ENCODE measurements at regions not wholly inside any gene's neighbourhood (a gene's known extent, or its start where the extent isn't known, plus 50 kb on each side); places are given as distances from the start of the nearest gene placed in this dataset.

GRCh38 chr5:57764479-57765089 is 282.0 kb upstream of the ACTBL2 start:
- peaks cover 4% of the 10 kb centered on the region for H3K27me3 Mint-ChIP-seq
- H3K9me3 Mint-ChIP-seq, result no peaks in the 10 kb centered on the region
- intact Hi-C loops (cut with micrococcal nuclease), result no loop called here
- DNase-seq, result peak; percentile 14
- no peak overlapping the region for H3K4me3 Mint-ChIP-seq
- H3K27ac Mint-ChIP-seq, result no peak overlapping the region
- H3K4me1 Mint-ChIP-seq, result no peaks in the 10 kb centered on the region
- H3K36me3 Mint-ChIP-seq (ENCODE audit: low read depth), result no peaks in the 10 kb centered on the region

DNA sequence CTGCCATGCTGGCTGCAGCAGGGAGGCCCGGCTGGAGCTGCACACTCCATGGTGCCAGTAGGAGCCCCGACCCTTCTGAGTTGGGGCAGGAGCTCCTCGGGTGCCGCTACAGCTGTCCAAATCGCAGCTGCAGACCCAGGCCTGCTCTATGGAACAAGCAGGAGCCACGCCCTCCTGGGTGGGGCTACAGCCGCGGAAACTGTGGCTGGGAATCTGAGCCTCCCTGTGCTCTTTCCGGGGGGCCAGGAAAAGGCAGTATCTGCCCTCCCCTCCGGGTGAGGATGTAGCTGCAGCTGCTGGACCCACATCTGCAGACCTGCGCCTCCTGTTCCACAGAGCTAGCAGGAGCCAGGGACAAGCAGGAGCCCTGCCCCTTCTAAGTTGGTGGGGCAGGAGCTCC is 278.9 kb upstream of the ACTBL2 start:
- Mint-ChIP-seq H3K36me3 (ENCODE audit: low read depth) (no peaks in the 10 kb centered on the region), H3K9me3 (no peaks in the 10 kb centered on the region), H3K27ac (no peak overlapping the region), H3K27me3 (no peaks in the 10 kb centered on the region), H3K4me3 (no peak overlapping the region), H3K4me1 (no peaks in the 10 kb centered on the region)
- DNase-seq, result no peak
- intact Hi-C loops (cut with micrococcal nuclease), result no loop called here

GRCh38 chr5:57754616-57755015 is 272.0 kb upstream of the ACTBL2 start:
- Mint-ChIP-seq H3K27me3 (no peaks in the 10 kb centered on the region), H3K9me3 (no peaks in the 10 kb centered on the region), H3K4me1 (no peaks in the 10 kb centered on the region), H3K36me3 (ENCODE audit: low read depth) (no peaks in the 10 kb centered on the region), H3K4me3 (no peak overlapping the region), H3K27ac (no peak overlapping the region)
- intact Hi-C loops (cut with micrococcal nuclease), result no loop called here
- DNase-seq, result no peak

DNA sequence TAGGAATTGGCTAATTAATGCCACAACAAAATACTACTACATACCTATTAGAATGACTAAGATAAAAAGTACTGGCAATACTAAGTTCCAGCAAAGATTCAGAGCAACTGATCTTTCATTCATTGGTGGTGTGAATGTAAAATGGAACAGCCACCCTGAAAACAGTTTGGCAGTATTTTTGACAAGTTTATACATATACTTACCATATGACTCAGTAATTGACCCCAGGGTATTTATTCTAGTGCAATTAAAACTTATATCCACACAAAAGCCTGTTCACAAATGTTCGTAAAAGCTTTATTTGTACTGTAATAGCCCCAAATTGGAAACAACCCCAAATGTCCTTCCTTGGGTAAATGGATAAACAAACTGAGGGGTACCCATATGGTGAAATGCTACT is 270.8 kb upstream of the ACTBL2 start:
- no peaks in the 10 kb centered on the region for H3K4me1 Mint-ChIP-seq
- no peak overlapping the region for H3K27ac Mint-ChIP-seq
- no peak for DNase-seq
- H3K4me3 Mint-ChIP-seq, result no peak overlapping the region
- no peaks in the 10 kb centered on the region for H3K36me3 Mint-ChIP-seq (ENCODE audit: low read depth)
- intact Hi-C loops (cut with micrococcal nuclease), result no loop called here
- H3K9me3 Mint-ChIP-seq, result no peaks in the 10 kb centered on the region
- H3K27me3 Mint-ChIP-seq, result no peaks in the 10 kb centered on the region

DNA sequence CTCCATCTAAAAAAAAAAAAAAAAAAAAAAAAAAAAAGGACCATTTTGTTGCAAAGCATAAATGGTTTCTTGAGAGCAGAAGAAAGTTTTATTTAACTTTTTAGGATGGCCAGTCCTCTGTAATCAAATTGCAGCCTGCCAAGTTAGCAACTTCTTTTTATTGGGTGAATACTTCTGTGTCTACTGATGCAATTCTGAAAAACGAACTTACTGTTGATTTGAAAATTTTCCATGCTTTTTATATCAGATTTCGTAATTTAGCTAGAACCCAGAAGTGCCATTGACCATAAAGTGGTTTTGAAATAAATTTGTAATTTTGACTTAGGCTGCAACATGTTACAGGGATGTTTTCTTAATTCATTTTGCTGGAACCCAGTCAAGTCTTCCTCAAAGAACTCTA is 269.1 kb upstream of the ACTBL2 start:
- Mint-ChIP-seq H3K9me3 (no peaks in the 10 kb centered on the region), H3K4me3 (no peak overlapping the region), H3K27me3 (peaks cover 1% of the 10 kb centered on the region), H3K4me1 (no peaks in the 10 kb centered on the region), H3K27ac (no peak overlapping the region), H3K36me3 (ENCODE audit: low read depth) (no peaks in the 10 kb centered on the region)
- DNase-seq, result no peak
- intact Hi-C loops (cut with micrococcal nuclease), result no loop called here

- no peaks in the 10 kb centered on the region for H3K9me3 Mint-ChIP-seq
- H3K27me3 Mint-ChIP-seq, result peaks cover 1% of the 10 kb centered on the region
- intact Hi-C loops (cut with micrococcal nuclease), result no loop called here
- no peak for DNase-seq
- no peaks in the 10 kb centered on the region for H3K36me3 Mint-ChIP-seq (ENCODE audit: low read depth)
- no peak overlapping the region for H3K4me3 Mint-ChIP-seq
- H3K4me1 Mint-ChIP-seq, result no peaks in the 10 kb centered on the region
- H3K27ac Mint-ChIP-seq, result no peak overlapping the region
These were observed 268.3 kb upstream of the ACTBL2 start for GRCh38 chr5:57750891-57751290.

DNA sequence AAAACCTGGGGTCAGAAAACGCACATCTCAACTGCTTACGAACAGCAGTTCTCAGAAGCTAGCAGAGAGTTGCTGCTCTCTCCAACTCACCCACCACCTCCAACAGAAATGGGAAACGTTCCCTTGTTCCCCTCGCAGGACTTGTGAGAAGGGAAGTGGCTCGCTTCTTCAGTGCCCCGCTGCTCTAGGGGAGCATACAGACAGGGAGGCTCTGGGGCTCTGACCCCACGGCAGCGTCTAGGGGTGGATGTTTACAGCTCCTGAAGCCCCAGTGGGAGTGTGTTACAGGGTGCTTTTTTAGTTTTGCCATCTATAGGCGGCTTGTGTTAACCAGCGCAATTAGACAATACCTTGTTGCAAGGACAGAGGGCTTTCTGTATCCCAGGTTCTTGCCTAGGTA is 267.7 kb upstream of the ACTBL2 start:
- Mint-ChIP-seq H3K27ac (no peak overlapping the region), H3K36me3 (ENCODE audit: low read depth) (no peaks in the 10 kb centered on the region), H3K4me1 (no peaks in the 10 kb centered on the region), H3K4me3 (no peak overlapping the region), H3K27me3 (peaks cover 1% of the 10 kb centered on the region), H3K9me3 (no peaks in the 10 kb centered on the region)
- DNase-seq, result no peak
- intact Hi-C loops (cut with micrococcal nuclease), result no loop called here

- no peak for DNase-seq
- H3K27me3 Mint-ChIP-seq, result peaks cover 1% of the 10 kb centered on the region
- no peaks in the 10 kb centered on the region for H3K9me3 Mint-ChIP-seq
- no peaks in the 10 kb centered on the region for H3K36me3 Mint-ChIP-seq (ENCODE audit: low read depth)
- H3K4me1 Mint-ChIP-seq, result no peaks in the 10 kb centered on the region
- H3K27ac Mint-ChIP-seq, result no peak overlapping the region
- intact Hi-C loops (cut with micrococcal nuclease), result no loop called here
- no peak overlapping the region for H3K4me3 Mint-ChIP-seq
These were observed 266.8 kb upstream of the ACTBL2 start for GRCh38 chr5:57749396-57749795.

- intact Hi-C loops (cut with micrococcal nuclease), result no loop called here
- H3K27me3 Mint-ChIP-seq, result peaks cover 1% of the 10 kb centered on the region
These were observed 263.4 kb upstream of the ACTBL2 start for GRCh38 chr5:57745700-57746651.

GRCh38 chr5:57745029-57745428 is 262.4 kb upstream of the ACTBL2 start:
- Mint-ChIP-seq H3K27me3 (peaks cover 1% of the 10 kb centered on the region), H3K36me3 (ENCODE audit: low read depth) (no peaks in the 10 kb centered on the region), H3K9me3 (no peaks in the 10 kb centered on the region), H3K27ac (no peak overlapping the region), H3K4me1 (no peaks in the 10 kb centered on the region), H3K4me3 (no peak overlapping the region)
- DNase-seq, result no peak
- intact Hi-C loops (cut with micrococcal nuclease), result no loop called here

More at GRCh38 chr5:57745700-57746651, 263.4 kb upstream of the ACTBL2 start:
- Mint-ChIP-seq H3K4me3 (no peak overlapping the region), H3K4me1 (no peaks in the 10 kb centered on the region), H3K36me3 (ENCODE audit: low read depth) (no peaks in the 10 kb centered on the region), H3K9me3 (no peaks in the 10 kb centered on the region), H3K27ac (no peak overlapping the region)
- DNase-seq, result no peak

DNA sequence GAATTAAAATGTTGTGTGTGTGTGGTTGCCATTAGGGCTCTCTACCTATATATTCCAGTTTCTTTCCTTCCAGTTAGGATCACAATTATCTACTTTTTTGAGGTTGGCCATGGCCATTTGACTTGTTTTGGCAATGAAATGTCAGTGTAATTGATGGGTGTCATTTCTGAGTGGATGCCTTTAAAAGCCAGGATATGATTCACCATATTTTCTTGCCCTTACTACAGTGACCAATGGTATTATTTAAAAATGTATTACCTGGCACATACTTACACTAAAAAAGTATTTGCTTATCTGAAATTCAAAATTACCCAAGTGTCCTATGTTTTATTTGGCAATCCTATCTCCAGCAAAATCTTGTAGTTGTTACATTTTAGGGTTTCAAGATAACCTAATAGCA is 258.7 kb upstream of the ACTBL2 start:
- H3K4me1 Mint-ChIP-seq, result no peaks in the 10 kb centered on the region
- DNase-seq, result no peak
- H3K4me3 Mint-ChIP-seq, result no peak overlapping the region
- no peaks in the 10 kb centered on the region for H3K36me3 Mint-ChIP-seq (ENCODE audit: low read depth)
- H3K27me3 Mint-ChIP-seq, result no peaks in the 10 kb centered on the region
- no peaks in the 10 kb centered on the region for H3K9me3 Mint-ChIP-seq
- no peak overlapping the region for H3K27ac Mint-ChIP-seq
- intact Hi-C loops (cut with micrococcal nuclease), result no loop called here

DNA sequence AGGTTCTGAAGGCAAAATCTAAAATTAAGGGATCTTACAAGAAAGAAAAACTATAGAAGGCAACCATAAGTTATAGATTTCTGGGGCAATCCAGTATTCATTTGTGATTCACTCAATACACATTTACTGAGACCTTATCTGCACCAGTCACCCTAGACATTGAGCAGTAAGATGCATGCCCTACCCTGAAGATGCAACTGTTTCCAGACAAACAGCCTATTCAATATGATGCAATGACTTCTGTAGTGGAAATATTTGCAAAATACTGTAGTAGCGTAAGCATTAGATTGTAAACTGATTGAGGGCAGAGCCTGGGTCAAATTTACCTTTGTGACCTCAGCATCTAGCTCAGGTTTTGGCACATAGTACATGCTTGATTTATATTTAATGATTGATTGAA is 256.2 kb upstream of the ACTBL2 start:
- intact Hi-C loops (cut with micrococcal nuclease), result no loop called here
- Mint-ChIP-seq H3K9me3 (no peaks in the 10 kb centered on the region), H3K36me3 (ENCODE audit: low read depth) (no peaks in the 10 kb centered on the region), H3K4me1 (no peaks in the 10 kb centered on the region), H3K27ac (no peak overlapping the region), H3K4me3 (no peak overlapping the region), H3K27me3 (no peaks in the 10 kb centered on the region)
- DNase-seq, result no peak

DNA sequence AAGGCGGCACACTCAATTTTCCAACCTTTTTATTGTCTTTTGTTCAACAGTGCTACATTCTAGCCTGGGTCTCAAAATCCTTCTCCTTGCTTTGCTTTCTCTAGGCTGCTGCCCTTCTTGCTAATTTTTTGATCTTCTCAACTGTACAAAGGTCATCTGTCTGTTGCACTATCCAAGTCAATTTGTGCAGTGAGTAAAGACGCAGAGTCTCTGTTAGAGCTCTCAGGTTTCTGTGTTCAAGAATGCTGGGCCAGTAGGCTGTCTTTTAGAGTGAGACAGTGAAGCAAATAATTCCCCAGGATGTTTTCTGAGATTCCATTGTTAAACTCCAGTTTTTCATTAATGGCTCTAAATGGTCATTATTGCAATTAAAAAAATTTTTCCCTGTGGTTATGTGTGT is 255.7 kb upstream of the ACTBL2 start:
- intact Hi-C loops (cut with micrococcal nuclease), result no loop called here
- no peaks in the 10 kb centered on the region for H3K9me3 Mint-ChIP-seq
- no peaks in the 10 kb centered on the region for H3K36me3 Mint-ChIP-seq (ENCODE audit: low read depth)
- DNase-seq, result no peak
- H3K4me3 Mint-ChIP-seq, result no peak overlapping the region
- no peaks in the 10 kb centered on the region for H3K4me1 Mint-ChIP-seq
- H3K27ac Mint-ChIP-seq, result no peak overlapping the region
- H3K27me3 Mint-ChIP-seq, result no peaks in the 10 kb centered on the region

DNA sequence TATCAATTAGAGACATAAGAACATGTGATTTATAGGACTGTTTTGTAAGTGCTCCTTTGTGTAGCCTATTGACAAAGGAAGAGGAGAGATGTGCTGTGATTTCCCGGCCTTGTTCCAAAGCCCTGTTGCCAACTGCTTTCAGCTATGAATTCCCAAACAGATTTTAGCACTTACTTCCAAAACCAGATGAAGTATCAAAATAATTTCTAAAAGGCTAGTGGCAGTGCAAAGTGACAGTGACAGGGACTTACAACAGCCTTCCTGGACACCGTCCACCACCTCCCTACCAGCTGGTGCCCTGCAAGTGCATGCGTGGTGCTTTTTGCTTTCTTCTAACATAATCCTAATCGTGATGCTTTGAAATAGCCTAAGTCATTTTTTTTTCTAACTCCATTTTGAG is 254.1 kb upstream of the ACTBL2 start:
- H3K4me3 Mint-ChIP-seq, result no peak overlapping the region
- no peaks in the 10 kb centered on the region for H3K36me3 Mint-ChIP-seq (ENCODE audit: low read depth)
- DNase-seq, result no peak
- H3K9me3 Mint-ChIP-seq, result no peaks in the 10 kb centered on the region
- no peak overlapping the region for H3K27ac Mint-ChIP-seq
- intact Hi-C loops (cut with micrococcal nuclease), result no loop called here
- H3K4me1 Mint-ChIP-seq, result no peaks in the 10 kb centered on the region
- H3K27me3 Mint-ChIP-seq, result peaks cover 3% of the 10 kb centered on the region

All from activated CD4-positive, alpha-beta T cell treated with anti-CD3 and anti-CD28 coated beads, Interleukin-2, amount 10 ng/mL, durations not matched to agents 24 days and 14 days (primary cell).